ENCODE measurements at regions not wholly inside any gene's neighbourhood (a gene's known extent, or its start where the extent isn't known, plus 50 kb on each side); places are given as distances from the start of the nearest gene placed in this dataset.

DNA sequence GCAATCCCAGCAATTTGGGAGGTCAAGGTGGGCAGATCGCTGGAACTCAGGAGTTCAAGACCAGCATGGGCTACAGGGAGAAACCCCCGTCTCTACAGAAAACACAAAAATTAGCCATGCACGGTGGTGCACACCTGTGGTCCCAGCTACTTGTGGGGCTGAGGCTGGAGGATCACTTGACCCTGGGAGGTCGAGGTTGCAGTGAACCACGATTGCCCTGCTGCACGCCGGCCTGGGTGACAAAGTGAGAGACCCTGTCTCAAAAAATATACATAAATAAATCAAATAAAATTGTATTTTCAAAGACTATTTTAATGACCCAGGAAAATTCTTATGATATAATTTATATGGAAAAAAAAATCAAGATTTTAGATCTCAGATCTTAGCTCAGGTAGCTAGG lies 191.5 kb downstream of the ZFP36L2 start:
- Histone ChIP-seq H3K9me2 (ENCODE audit: insufficient read depth) (no peaks in the 10 kb centered on the region), H3K4me3 (replicated peaks in 1 of 2; ENCODE audit: low read depth in 1 of 2, low read length in 2 of 2) (no peak overlapping the region), H3K4me2 (ENCODE audit: low read length) (no peak overlapping the region), H3K9me3 (ENCODE audit: control insufficient read depth in 1 of 2, insufficient read depth in 1 of 2, low read depth in 1 of 2, low read length in 2 of 2) (no peaks in the 10 kb centered on the region), H3K27me3 (ENCODE audit: insufficient read depth, low read length) (no peaks in the 10 kb centered on the region), H3K79me2 (ENCODE audit: insufficient read depth, low read length) (no peaks in the 10 kb centered on the region), H3K36me3 (ENCODE audit: control insufficient read depth in 1 of 2, insufficient read depth in 2 of 2, low read length in 2 of 2) (no peaks in the 10 kb centered on the region), H4K20me1 (ENCODE audit: insufficient read depth) (no peaks in the 10 kb centered on the region), H2AFZ (ENCODE audit: low read depth, low read length, poor library complexity, severe bottlenecking) (no peak overlapping the region), H3K27ac (ENCODE audit: low read depth, low read length) (no peak overlapping the region), H3K9ac (ENCODE audit: low read length) (no peak overlapping the region), H3K4me1 (ENCODE audit: control insufficient read depth in 1 of 2, insufficient read depth in 2 of 2, low read length in 2 of 2) (no peaks in the 10 kb centered on the region)
- no TSS peak for BruUV-seq (replicated peaks)
- RAD21 ChIA-PET (ENCODE audit: low non-redundant PET in 1 of 2, low total read pairs in 2 of 2, uncharacterized antibody in 2 of 2, unreplicated experiment in 2 of 2): no interaction called here
- DNase-seq (ENCODE audit: low read depth, low spot score) (no peak), ATAC-seq (no peak)
- intact Hi-C loops (cut with micrococcal nuclease): no loop called here
- TF ChIP-seq, protein P1, sequence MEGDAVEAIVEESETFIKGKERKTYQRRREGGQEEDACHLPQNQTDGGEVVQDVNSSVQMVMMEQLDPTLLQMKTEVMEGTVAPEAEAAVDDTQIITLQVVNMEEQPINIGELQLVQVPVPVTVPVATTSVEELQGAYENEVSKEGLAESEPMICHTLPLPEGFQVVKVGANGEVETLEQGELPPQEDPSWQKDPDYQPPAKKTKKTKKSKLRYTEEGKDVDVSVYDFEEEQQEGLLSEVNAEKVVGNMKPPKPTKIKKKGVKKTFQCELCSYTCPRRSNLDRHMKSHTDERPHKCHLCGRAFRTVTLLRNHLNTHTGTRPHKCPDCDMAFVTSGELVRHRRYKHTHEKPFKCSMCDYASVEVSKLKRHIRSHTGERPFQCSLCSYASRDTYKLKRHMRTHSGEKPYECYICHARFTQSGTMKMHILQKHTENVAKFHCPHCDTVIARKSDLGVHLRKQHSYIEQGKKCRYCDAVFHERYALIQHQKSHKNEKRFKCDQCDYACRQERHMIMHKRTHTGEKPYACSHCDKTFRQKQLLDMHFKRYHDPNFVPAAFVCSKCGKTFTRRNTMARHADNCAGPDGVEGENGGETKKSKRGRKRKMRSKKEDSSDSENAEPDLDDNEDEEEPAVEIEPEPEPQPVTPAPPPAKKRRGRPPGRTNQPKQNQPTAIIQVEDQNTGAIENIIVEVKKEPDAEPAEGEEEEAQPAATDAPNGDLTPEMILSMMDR (IDR thresholded peaks at IDR 0.05 in 2 of 3, conservative IDR thresholded peaks at IDR 0.05 in 1 of 3; ENCODE audit: borderline replicate concordance in 1 of 3, insufficient read depth in 1 of 3, low read depth in 2 of 3, low read length in 2 of 3): no peak
- TF ChIP-seq JUND (IDR thresholded peaks at IDR 0.05): no peak
- TF ChIP-seq SIN3A (IDR thresholded peaks at IDR 0.05; ENCODE audit: low read depth): no peak
- no peak for TF ChIP-seq ELF1 (IDR thresholded peaks at IDR 0.05; ENCODE audit: borderline replicate concordance, low read depth)
- no peak for TF ChIP-seq FOSL1 (IDR thresholded peaks at IDR 0.05; ENCODE audit: low read depth)
- TF ChIP-seq, protein P2, sequence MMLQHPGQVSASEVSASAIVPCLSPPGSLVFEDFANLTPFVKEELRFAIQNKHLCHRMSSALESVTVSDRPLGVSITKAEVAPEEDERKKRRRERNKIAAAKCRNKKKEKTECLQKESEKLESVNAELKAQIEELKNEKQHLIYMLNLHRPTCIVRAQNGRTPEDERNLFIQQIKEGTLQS (IDR thresholded peaks at IDR 0.05): no peak
- TF ChIP-seq SRF (IDR thresholded peaks at IDR 0.05; ENCODE audit: low read depth): no peak
- no peak for TF ChIP-seq RAD21 (IDR thresholded peaks at IDR 0.05; ENCODE audit: low read depth)
- no peak for TF ChIP-seq CBX3 (IDR thresholded peaks at IDR 0.05; ENCODE audit: low read depth)
- no peak for TF ChIP-seq EZH2 (IDR thresholded peaks at IDR 0.05)
- TF ChIP-seq SP1 (IDR thresholded peaks at IDR 0.05; ENCODE audit: low read depth): no peak
- no peak for TF ChIP-seq ZBTB33 (IDR thresholded peaks at IDR 0.05; ENCODE audit: extremely low read depth, insufficient replicate concordance, low read length)
- no peak for TF ChIP-seq ZNF274 (IDR thresholded peaks at IDR 0.05; ENCODE audit: low read depth, low read length)
- no peak for TF ChIP-seq CEBPB (IDR thresholded peaks at IDR 0.05; ENCODE audit: low read depth)
- no peak for TF ChIP-seq MAX (IDR thresholded peaks at IDR 0.05)
- no peak for TF ChIP-seq EZH2phosphoT487 (IDR thresholded peaks at IDR 0.05; ENCODE audit: borderline replicate concordance)
- TF ChIP-seq POLR2A (IDR thresholded peaks at IDR 0.05; ENCODE audit: borderline replicate concordance, extremely low read depth, insufficient read depth, insufficient read length): no peak
- no peak for TF ChIP-seq YY1 (IDR thresholded peaks at IDR 0.05; ENCODE audit: extremely low read depth, insufficient replicate concordance, low read depth, low read length)
- CTCF ChIA-PET: no interaction called here
- POLR2A ChIA-PET: no interaction called here
